Epidermal melanocyte (primary cell): ENCODE measurements at regions not wholly inside any gene's neighbourhood (a gene's known extent, or its start where the extent isn't known, plus 50 kb on each side); places are given as distances from the start of the nearest gene placed in this dataset.

Experiments
- DNase-seq: peaks from one replicate; pipeline ENCODE4 v3.0.0; 2011; ENCODE audit warnings: low spot score; ENCODE audit not compliant: insufficient read length

DNA sequence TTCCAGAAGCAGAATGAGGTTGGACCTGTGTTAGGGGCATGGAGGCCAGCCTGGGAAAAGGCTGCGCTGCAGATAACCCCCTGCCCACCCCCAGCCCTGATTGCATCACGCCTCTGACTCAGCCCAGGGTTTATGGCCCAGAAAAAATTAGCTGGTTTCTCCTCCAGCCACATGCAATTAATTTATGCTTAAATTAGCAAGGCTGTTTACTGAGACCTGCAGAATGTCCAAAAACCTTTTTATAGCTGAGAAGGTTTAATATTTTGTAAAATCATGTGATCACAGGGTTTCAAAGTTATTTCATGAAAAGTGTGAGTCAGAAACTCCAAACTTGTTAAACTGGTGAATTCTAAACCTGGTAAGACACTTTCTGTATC lies 123.1 kb upstream of the HDAC4 start:
- no peak for DNase-seq

DNA sequence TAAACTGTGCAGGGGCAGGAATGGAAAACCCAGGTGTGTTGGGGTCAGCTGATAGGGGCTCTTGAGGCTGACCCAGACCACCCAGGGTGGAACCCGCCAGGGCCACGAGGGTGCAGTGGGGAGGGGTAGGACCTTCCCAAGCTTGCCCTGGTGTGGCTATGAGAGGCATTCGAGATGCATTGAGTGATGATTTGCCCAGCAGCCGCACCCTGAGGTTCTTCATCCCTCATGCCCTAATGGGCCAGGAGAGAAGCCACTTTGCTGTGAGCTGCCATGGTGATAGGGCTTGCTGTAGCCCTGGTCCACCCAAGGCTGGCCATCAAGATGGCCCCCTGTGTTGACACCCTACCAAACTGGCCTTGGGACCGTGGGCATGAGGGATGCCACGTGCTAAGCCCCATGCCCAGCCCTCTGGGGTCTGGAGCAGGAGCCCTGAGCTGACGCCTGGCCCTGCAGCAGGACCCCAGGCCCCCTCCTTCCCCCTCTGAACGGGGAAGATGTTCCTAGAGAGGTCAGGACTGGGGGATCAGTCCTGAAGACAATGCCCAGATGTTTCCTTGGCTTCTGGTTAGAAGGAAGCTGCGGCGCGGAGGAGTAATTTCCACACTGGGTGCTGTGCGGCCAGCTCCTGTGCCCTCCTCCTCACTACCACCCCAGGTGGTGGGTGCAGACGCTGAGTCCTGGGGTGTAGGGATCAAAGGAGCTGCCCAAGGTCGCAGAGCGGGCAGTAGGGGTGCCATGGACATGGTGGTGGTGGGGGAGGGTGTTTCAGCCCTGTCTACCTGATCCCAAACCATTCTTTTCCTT lies 122.5 kb upstream of the HDAC4 start:
- DNase-seq = no peak

DNA sequence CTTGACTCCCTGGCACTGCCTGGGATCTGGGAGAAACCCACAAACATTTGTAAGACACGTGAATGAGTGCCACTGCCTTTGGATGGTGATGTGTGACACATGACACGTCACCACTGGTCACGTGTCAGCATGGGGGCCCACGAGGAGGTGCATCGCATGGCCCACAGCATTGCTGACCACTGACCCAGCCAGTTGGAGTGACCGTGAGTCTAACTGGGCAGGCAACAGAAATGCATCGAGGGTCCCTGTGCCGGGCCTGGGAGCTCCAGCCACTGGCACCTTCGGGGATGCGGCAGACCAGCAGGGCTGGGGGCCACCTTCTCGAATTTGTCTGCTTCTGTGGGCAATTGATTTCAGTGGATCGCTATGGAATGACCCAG lies 121.9 kb upstream of the HDAC4 start:
- no peak for DNase-seq

DNA sequence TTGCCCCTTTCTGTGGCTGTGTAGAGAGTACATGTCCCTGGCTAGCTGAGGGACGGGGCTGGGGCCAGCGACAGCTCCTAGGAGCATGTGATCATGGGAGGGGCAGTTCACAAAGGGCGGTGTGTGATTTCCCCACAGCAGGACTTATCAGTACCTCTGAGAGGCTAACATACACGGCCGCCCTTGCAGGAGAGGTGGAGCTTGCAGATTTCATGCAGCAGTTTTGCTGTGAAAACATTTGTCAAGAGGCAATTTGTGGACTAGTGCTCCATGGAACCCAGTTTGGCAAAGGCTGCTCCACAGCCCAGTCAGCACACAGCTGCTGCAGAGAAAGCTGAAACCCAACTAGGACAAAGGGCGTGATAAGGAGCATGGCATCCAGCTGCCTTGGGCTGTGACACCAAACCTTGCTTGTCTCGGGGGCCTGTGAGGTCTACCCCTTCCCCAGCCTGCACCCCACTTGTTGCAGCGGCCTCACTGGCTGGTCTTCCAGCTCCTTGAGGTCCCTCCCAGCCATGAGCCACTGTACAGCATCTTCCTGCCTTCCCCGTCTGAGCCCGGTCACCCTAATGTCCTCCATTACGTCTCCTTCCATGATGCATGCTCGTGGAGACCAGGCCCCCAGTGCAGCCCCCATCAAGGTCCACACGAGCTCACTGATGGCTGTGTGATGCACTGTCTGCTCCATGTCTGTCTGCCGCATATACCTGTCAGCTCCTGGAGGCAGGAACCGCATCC lies 121.4 kb upstream of the HDAC4 start:
- DNase-seq = no peak

DNA sequence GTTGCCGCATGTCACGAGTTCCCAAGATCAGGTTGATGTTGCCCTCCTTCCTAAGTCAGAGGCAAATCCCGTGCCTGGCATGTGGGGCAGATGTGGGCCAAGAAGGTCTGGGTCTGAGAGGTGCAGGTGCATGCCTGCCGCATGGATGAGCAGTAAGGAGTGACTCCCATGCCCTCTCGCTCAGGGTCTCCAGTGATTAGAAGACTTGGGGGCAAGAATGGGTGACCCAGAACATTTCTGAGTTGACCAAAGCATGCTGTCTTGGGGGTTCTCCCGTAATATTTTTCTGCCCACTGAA lies 120.6 kb upstream of the HDAC4 start:
- no peak for DNase-seq

DNA sequence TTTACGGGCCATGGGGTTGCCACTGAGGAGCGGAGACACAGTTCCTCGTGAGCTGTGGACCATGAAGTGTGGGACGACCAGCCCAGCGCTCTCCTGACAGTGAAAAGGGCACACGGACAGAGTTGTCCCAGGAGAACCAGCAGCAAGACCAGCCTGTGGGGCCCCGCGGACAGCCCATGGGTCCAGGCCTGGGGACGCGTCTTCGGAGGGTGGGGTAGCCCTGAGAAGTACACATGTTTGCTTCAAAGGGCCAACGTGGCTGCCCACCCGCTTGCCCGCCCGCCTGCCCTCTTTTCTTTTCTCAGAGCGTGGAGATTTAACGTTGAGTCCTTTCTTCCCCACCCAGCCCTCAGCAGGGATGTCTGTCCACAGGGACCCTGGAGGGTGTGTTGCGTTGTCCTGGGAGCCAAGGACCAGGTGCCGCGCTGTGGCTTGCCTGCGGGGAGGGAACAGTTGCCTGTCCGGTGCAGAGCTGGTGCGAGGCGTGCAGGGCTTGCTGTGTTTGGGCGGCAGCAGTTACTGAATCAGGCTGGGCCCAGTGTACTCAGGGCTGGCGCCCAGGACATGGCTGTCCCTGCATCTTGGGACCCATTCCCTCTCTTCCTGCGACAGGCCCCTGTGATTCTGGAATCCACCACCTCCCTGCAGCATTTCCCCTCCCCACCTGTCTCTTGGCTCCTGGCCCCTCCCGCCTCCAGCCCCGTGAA lies 120.1 kb upstream of the HDAC4 start:
- DNase-seq = no peak

DNA sequence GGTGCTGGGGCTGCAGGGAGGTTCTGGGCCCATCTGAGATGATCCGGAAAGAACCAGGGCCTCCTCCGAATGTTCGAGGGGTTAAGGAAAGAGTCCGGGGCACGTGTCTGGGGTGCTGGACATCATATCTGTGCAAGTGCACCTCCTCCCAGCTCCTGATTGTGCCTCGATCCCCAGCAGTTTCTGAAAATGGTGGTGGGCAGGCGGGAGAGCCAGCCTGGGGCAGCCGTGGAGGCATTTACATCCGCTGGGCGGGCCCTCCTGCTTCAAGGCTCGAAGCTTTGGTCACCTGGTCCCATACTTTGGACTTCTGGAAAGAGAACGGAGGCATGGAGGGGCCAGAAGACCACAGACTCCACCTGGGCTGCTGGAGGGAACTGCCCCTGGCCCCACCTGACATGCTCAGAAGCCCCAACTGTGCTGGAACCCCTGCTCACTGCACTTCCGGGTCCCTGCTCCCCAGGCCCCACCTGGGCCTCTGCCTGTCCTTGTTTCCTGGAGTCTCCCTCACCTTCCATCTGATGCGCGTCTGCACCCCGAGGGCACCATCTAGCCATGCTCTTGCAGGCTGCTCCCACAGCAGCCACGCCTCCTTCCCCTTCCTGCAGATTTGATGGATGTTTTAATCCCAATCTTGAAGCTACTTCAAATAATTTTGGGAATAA lies 119.2 kb upstream of the HDAC4 start:
- no peak for DNase-seq

DNA sequence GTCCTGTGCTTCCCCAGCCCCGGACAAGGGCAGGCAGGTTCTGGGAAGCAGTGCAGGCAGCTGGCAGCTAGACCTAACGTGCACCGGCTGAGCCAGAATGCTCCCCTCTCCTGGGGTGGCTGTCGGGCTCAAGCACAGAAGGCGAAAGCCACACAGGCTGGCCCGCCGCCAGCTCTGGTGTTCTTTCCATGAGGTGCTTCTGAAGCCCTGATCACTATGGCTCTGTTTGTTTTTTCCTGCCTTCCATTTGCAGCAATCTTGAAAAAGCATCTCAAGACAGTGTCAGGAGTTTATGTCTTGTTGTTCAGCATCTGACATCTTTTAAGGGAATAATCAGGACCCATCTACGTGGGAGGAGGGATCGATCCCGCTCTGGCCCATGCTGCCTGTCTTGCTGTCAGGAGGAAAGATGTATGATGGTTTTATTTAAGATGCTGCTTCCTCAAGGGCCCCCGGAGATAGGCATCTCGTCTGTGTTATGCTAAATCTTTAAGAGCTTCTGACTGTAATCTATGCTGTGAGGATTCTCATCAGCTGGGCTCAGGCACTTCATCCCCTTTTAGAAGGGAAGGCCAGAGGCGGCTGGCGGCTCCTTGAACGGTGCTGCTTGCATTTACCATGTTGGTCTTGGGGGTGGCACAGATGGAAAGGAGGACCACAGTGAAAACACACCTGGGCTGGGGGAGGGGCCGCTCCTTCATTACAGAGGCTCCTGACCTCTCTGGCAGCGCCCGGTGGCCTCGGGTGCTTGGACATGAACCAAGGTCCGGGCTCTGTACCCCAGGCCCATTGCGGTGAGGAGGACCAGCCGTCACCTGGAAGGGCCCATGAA lies 118.5 kb upstream of the HDAC4 start:
- DNase-seq = no peak

DNA sequence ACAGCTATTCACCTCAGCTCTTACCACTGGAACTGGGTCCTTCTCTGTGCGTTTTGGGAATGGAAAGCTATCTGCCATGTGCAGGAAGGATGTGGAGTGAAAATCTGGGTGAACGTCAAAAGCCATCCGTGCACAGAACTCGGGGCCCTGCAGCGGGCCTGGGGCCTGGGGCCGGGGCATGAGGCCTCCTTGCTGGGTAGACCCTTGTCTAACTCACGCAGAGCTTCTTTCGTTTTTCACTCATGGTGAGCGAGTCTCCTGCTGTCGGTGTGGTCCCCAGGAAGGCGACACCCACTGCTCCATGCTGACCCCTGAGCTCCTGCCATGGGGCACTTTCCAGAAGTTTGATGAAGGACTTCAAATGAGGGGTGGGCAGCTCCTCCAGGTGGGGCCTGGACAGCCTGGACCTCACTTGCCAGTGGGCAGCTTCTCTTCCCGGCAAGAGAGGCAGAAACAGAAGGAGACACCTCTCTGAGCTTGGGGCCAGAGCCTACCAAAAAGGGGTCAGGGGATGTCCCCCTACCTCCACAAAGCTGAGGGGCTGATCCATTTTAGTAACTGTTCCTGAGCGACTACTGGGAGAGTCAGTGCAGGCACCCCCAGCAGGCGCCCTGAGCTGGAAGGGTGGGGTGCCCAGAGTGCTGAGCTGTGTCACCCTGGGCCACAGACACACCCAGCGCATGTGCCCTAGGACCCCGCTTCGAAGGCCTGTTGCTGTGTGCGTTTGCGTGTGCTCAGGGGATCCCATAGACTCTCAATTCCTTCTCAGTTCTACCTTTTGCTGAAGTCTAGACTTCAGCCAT lies 117.7 kb upstream of the HDAC4 start:
- no peak for DNase-seq

DNA sequence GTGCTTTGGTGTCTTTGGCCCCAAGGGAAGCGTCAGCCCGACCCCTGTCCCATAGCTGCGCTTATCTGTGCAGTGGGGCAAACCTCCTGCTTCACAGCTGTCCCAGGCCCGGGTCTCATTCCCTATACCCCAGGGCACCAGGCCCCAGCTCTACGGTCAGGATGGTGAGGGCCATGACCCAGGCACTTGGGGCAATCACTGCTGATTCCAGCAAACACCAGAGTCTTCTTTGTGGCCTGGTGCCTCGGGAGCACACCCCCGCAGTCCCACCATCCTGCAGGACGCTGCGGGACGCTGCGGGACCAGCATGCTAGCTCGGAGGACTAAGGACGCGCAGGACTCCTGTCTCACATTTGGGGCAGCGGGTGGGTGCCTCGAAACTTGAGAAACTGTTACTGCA lies 116.9 kb upstream of the HDAC4 start:
- no peak for DNase-seq

DNA sequence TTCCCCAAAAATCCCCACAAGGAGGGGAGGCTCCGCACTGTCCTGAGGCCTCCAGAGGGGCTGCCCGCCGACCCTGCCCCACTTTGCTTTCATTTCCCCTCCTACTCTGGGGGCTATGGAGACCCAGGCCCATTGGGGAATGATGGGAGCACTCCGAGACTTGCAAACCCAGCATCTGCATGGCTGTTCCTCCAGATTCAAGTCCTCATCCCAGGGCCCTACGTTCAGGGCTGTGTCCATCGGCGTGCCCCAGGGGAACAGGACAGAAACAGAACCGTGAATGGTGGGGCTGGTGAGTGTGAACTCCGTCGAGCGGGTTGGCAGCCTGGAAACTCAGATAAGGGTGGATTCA lies 116.1 kb upstream of the HDAC4 start:
- DNase-seq = no peak

DNA sequence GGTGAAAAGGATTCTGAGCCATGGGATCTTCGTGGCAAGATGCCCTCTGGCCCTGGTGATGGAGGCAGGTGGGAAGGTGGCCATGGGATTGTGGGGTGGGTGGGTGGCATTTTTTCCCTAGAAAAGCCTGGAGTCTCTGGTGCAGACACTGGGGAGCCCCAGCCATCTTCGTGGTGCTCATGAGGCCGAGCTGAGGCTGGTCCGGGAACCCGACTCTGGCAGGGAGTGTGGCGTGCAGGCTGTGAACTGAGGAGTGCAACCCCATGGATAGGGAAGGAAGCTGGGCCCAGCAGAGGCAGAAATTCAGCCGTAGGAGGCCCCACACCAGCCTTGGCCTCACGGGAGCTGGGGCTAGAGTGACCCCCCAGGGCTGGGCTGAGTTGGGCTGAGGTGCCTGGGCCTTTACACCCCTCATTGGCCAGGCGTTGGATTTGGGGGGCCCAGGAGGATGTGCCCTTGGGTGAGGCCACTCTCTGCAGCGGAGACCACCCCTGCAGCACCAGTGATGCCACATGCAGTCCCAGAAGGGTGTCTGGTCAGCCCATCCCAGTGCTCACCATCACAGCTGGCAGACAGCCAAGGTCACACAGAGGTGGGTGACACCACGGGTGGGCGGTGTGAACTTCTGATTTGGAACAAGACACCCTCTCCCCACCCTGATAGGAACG lies 115.6 kb upstream of the HDAC4 start:
- no peak for DNase-seq

DNA sequence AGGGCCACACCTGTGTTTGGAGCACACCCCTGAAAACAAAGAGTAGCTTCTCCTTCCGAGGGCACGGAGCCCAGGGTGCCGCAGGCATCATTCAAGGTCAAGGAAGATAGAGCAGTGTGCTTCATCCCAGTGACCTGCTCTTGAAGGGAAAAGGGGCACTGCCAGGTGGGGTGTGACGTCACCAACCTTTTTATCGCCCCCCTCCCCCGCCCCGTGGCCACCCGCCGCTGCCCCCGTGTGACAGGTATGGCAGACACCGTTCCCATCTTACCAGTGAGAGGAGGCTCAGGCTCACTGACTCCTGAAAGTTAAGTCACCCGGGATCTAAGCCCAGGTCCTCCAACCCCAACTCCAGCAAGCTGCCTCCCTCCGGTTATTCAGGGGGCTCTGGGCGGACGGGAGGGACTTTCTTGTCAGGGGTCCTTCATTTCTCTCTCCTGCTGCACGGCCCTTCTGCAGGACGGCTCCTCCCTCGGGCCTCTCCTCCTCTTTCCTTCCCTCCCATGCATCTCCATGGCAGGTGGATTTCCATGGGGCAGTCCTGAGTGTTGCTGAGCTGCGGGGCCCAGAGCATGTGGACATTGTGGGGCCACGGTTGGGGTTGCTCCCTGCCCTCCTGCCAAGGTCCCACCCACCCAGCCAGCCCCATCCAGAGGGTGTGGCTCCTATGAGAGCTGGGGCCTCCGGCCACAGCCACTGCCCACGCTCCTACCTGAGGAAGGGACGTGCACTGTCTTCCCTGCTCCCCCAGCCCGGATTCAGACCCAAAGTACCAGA lies 114.1 kb upstream of the HDAC4 start:
- DNase-seq = no peak

DNA sequence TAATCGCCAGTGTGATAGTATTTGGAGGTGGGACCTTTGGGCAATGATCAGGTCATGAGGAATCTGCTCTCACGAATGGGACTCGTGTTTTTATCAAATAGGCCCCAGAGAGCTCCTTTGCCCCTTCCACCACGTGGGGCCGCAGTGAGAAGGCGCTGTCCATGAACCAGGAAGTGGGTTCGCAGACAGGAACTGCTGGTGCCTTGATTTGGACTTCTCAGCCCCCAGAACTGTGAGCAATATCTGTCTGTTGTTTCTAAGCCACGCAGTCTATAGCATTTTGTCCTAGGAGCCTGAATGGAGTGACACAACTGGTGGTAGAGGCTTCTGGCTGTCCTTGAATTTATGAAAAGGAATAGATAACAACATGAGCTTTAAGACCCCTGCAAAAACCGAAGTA lies 111.2 kb upstream of the HDAC4 start:
- no peak for DNase-seq

DNA sequence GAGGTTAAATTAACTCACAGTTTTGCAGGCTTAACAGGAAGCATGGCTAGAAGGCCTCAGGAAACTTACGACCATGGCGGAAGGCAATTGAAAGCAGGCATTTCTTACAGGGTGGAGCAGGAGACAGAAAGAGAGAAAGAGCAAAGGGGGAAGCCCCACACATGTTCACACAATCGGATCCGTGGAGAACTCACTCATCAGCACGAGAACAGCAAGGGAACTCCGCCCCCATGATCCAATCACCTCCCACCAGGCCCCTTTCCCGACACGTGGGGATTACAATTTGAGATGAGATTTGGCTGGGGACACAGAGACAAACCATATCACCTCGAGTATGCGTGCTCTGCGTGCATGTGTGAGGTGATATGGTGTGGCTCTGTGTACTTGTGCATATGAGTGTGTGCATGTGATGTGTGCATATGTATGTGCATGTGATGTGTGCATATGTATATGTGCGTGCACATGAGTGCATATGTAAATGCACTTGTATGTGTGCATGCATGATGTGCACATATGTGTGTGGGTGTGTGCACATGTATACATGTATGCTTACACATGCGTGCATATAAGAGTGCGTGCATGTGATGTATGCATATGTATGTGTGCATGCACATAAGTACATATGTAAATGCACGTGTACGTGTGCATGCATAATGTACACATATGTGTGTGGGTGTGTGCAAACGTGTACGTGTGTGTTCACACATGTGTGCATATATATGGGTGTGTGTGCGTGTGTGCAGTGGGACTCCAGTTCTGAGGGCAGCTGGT lies 108.7 kb upstream of the HDAC4 start:
- no peak for DNase-seq

DNA sequence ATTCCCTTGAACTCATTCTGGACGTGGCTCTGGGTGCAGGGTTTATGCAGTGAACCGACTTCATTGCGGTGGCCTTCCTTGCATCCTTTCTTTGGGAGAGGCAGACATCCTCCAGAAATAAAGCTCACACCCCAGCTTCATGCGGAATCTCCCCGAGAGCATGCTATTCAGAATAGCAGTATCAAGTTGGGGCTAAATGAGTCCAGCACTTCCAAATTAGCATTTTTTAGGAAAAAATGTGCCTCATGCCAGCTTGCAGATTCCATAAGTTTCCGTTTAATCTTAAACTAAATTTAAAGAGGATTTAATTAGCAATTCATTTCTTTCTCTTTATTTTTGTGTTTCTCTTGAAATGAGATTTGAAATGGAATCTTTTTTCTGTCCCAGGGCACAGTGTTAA lies 107.4 kb upstream of the HDAC4 start:
- no peak for DNase-seq

DNA sequence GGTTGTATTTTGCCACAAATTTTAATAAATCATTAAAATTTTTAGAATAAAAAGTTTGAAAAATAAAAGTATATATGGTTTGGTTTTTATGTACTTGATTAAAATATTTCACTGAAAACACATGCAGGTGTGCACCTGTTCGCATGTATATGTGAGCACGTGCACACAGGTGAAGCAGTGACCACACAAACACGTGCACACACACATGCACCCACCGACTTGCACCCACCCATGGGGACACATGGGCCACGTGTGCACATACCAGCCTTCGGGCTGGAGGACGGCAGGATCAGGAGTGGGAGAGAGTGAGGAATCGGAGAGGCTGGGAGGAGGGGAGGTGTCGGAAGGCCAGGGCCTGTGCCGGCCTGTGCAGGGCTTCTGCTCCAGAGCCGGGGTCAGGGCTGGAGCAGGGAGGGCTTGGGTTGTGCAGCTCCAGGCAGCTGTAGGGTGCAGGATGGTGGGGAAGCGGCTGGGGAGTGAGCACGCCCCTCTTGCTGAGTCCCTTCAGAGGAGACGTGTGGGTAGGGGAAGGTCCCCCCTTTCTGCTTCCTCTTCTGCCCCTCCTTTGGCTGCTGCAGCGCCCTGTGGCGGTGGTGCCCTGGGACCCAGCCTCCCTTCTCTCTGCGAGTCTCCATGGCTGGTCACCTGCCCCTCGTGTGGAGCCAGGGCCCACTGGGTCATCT lies 106.9 kb upstream of the HDAC4 start:
- DNase-seq = no peak

DNA sequence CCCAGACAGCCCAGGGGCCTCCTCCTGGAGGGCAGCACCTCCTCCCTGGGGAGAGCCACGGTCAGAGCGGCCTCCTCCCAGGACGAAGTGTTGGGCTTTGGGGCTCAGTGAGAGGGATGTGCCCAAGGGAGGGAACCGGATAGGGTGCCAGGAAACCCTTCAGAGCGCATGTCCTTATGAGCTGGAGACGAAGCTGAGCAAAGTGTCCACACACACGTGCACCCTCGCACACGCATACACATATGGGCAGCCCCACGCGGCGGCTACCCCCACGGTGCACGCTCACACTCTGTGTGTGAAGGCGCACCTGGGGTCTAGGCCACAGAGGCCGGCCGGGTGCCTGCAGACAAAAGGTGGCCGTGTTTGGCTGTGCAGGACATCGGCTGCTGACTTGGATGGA lies 106.1 kb upstream of the HDAC4 start:
- DNase-seq = no peak
